Endodermal cell (in vitro differentiated cells): ENCODE measurements at regions not wholly inside any gene's neighbourhood (a gene's known extent, or its start where the extent isn't known, plus 50 kb on each side); places are given as distances from the start of the nearest gene placed in this dataset.

Experiments used
- DNase-seq: peaks from one replicate; pipeline ENCODE4 v3.0.0-alpha.2; 2017
- H3K27ac ChIP-seq: 2 replicates; pipeline ENCODE4 v1.5.1; 2013; ENCODE audit warnings: mild to moderate bottlenecking, low read depth, low read length, moderate library complexity
- H3K27me3 ChIP-seq: 2 replicates; pipeline ENCODE4 v1.6.1; 2013; ENCODE audit warnings: mild to moderate bottlenecking, low read length, moderate library complexity; ENCODE audit not compliant: insufficient read depth, control insufficient read depth, poor library complexity, severe bottlenecking
- H3K36me3 ChIP-seq: 2 replicates; pipeline ENCODE4 v1.7.0; 2013; ENCODE audit warnings: mild to moderate bottlenecking, low read length, moderate library complexity; ENCODE audit not compliant: control insufficient read depth, insufficient read depth
- H3K4me1 ChIP-seq: one replicate; pipeline ENCODE4 v1.7.0; 2013; ENCODE audit warnings: low read length; ENCODE audit not compliant: control insufficient read depth, insufficient read depth
- H3K4me3 ChIP-seq: 2 replicates; pipeline ENCODE4 v1.5.1; 2013; ENCODE audit warnings: mild to moderate bottlenecking, low read length, moderate library complexity
- H3K9ac ChIP-seq: 2 replicates; pipeline ENCODE4 v1.6.1; 2013; ENCODE audit warnings: mild to moderate bottlenecking, low read length, moderate library complexity; ENCODE audit not compliant: poor library complexity, severe bottlenecking; ENCODE audit errors: extremely low read depth
- H3K9me3 ChIP-seq: 2 replicates; pipeline ENCODE4 v1.6.1; 2013; ENCODE audit warnings: mild to moderate bottlenecking, low read length, moderate library complexity; ENCODE audit not compliant: control insufficient read depth
- H3K27ac Mint-ChIP-seq: 2 replicates; pipeline ENCODE4 v1.8.0; 2020; ENCODE audit warnings: mixed read lengths
- H3K27me3 Mint-ChIP-seq: 2 replicates; pipeline ENCODE4 v1.8.0; 2021; ENCODE audit warnings: mild to moderate bottlenecking, mixed read lengths; ENCODE audit not compliant: insufficient read depth
- H3K36me3 Mint-ChIP-seq: 2 replicates; pipeline ENCODE4 v1.8.0; 2020; ENCODE audit warnings: low read depth, mixed read lengths
- H3K4me1 Mint-ChIP-seq: 2 replicates; pipeline ENCODE4 v1.8.0; 2020; ENCODE audit warnings: mixed read lengths
- H3K4me3 Mint-ChIP-seq: 2 replicates; pipeline ENCODE4 v1.8.0; 2020; ENCODE audit warnings: mild to moderate bottlenecking, moderate library complexity, mixed read lengths
- H3K9me3 Mint-ChIP-seq: 2 replicates; pipeline ENCODE4 v1.8.0; 2020; ENCODE audit warnings: mild to moderate bottlenecking, mixed read lengths
- WGBS, 2 experiments: methylation state at CpG; one replicate each; pipeline versions ENCODE4 v1.1.5 to v1.1.7; 2013; ENCODE audit warnings: missing lambda C conversion rate in 2 of 2, mixed read lengths in 1 of 2; ENCODE audit not compliant: insufficient coverage in 1 of 2, insufficient read length in 1 of 2; 5-methylcytosine and 5-hydroxymethylcytosine counted together
- TF ChIP-seq, protein P1 (sequence below): fragments of 200-600 bp; sonication (generic); conservative IDR thresholded peaks from 2 replicates; pipeline ENCODE4 v1.5.0; 2021; ENCODE audit warnings: antibody characterized with exemption, mild to moderate bottlenecking

- H3K9ac ChIP-seq: no peak overlapping the region
- H3K27me3 ChIP-seq: no peaks in the 10 kb centered on the region
- TF ChIP-seq, protein P1, sequence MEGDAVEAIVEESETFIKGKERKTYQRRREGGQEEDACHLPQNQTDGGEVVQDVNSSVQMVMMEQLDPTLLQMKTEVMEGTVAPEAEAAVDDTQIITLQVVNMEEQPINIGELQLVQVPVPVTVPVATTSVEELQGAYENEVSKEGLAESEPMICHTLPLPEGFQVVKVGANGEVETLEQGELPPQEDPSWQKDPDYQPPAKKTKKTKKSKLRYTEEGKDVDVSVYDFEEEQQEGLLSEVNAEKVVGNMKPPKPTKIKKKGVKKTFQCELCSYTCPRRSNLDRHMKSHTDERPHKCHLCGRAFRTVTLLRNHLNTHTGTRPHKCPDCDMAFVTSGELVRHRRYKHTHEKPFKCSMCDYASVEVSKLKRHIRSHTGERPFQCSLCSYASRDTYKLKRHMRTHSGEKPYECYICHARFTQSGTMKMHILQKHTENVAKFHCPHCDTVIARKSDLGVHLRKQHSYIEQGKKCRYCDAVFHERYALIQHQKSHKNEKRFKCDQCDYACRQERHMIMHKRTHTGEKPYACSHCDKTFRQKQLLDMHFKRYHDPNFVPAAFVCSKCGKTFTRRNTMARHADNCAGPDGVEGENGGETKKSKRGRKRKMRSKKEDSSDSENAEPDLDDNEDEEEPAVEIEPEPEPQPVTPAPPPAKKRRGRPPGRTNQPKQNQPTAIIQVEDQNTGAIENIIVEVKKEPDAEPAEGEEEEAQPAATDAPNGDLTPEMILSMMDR: peak; percentile 22
- WGBS, 2 experiments: 16% methylated on average over 14 of the region's 14 CpGs; no CpG with 5 or more reads in 1 of the 2 experiments
- peaks cover 16% of the 10 kb centered on the region for H3K4me1 Mint-ChIP-seq
- peak; percentile 89 for DNase-seq
- H3K4me1 ChIP-seq: no peaks in the 10 kb centered on the region
- peak overlapping the region; percentile 38 for H3K27ac ChIP-seq
- no peak overlapping the region for H3K4me3 ChIP-seq
- H3K4me3 Mint-ChIP-seq: peak overlapping the region; percentile 63
- H3K9me3 Mint-ChIP-seq: peaks cover 6% of the 10 kb centered on the region
- peaks cover 5% of the 10 kb centered on the region for H3K9me3 ChIP-seq
- H3K27ac Mint-ChIP-seq: no peak overlapping the region
- no peaks in the 10 kb centered on the region for H3K36me3 ChIP-seq
- H3K36me3 Mint-ChIP-seq: no peaks in the 10 kb centered on the region
- H3K27me3 Mint-ChIP-seq: peaks cover 8% of the 10 kb centered on the region
These were observed 173.1 kb upstream of the IER5L start for GRCh38 chr9:129351058-129351641.

GRCh38 chr9:129350143-129350935 lies 172.3 kb upstream of the IER5L start:
- Mint-ChIP-seq H3K27me3 (peaks cover 2% of the 10 kb centered on the region), H3K27ac (no peak overlapping the region), H3K9me3 (no peaks in the 10 kb centered on the region), H3K36me3 (no peaks in the 10 kb centered on the region), H3K4me3 (no peak overlapping the region), H3K4me1 (peaks cover 16% of the 10 kb centered on the region)
- Histone ChIP-seq H3K27ac (no peak overlapping the region), H3K4me3 (no peak overlapping the region), H3K9me3 (peaks cover under 1% of the 10 kb centered on the region), H3K36me3 (no peaks in the 10 kb centered on the region), H3K9ac (no peak overlapping the region), H3K27me3 (no peaks in the 10 kb centered on the region), H3K4me1 (no peaks in the 10 kb centered on the region)
- no peak for DNase-seq
- TF ChIP-seq, protein P1: no peak
- 86 to 92% methylated on average over 9 to 17 of the region's 25 CpGs for whole genome bisulfite sequencing, 2 experiments

GRCh38 chr9:129349665-129349947 lies 171.5 kb upstream of the IER5L start:
- TF ChIP-seq, protein P1: no peak
- Histone ChIP-seq H3K27me3 (no peaks in the 10 kb centered on the region), H3K4me1 (no peaks in the 10 kb centered on the region), H3K9ac (no peak overlapping the region), H3K9me3 (no peaks in the 10 kb centered on the region), H3K4me3 (no peak overlapping the region), H3K27ac (no peak overlapping the region), H3K36me3 (no peaks in the 10 kb centered on the region)
- Mint-ChIP-seq H3K27ac (no peak overlapping the region), H3K9me3 (no peaks in the 10 kb centered on the region), H3K4me3 (no peak overlapping the region), H3K4me1 (peaks cover 16% of the 10 kb centered on the region), H3K27me3 (no peaks in the 10 kb centered on the region), H3K36me3 (no peaks in the 10 kb centered on the region)
- DNase-seq: no peak
- WGBS, 2 experiments: 91 to 100% methylated on average over 2 to 5 of the region's 5 CpGs
